Fibroblast of villous mesenchyme (primary cell): ENCODE measurements at regions not wholly inside any gene's neighbourhood (a gene's known extent, or its start where the extent isn't known, plus 50 kb on each side); places are given as distances from the start of the nearest gene placed in this dataset.

Experiments
- DNase-seq: peaks from one replicate; pipeline ENCODE4 v3.0.0-alpha.2; 2010; ENCODE audit warnings: low read depth
- H3K4me3 ChIP-seq: 2 replicates; pipeline ENCODE4 v1.5.1; 2011; ENCODE audit warnings: low read depth, mild to moderate bottlenecking, low read length
- CTCF ChIP-seq: IDR thresholded peaks from 2 replicates; pipeline ENCODE4 v1.5.1; 2012; ENCODE audit warnings: low read depth, mild to moderate bottlenecking, low read length; ENCODE audit not compliant: insufficient read depth

- no peak for TF ChIP-seq CTCF
- H3K4me3 ChIP-seq: no peak overlapping the region
- no peak for DNase-seq
These were observed 229.0 kb downstream of the SOX11 start for GRCh38 chr2:5921081-5921642.

DNA sequence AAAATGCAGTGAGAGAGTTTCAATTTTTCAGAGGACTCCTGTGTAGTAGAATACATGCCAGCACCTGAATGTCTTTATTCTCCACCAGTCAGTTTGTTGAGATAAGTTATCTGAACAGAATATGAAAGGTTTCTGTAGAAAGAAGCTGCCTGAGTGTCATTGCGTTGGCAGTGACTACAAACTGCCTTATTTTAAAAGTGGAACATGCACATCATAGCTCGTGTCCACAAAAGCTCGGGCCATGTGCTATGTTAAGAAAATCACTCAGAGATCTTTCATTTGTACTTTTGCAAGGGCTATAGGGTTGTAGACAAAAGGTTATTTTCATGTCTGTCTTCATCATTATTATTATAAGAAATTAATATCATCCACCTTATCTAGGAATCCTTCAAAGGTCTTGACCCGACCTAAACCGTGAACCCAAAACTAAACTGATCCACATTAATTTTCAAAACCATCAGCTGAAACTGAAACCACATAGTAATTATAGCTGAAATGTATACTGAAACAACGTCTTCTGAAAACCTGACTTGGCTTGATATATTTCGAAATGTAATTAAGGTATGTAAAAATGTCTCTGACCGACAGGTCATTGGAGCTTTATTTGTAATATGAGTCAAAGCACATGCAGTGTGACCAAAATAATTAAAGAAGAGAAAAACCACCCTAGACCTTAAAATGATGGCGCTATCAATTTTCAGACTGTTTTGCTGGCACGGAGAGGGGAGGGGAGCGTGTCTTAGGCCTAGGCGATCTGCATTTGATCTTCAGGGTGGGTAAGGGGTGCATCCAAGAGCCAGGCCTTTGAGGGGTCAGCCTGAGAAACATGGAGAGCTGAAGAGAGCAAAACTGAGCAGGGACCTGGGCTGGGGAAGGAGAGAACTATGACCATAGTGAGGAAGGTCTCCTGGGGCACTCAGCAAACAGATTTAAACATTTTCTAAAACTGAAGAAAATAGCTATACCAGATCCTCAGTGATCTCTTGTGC is 232.1 kb downstream of the SOX11 start:
- no peak overlapping the region for H3K4me3 ChIP-seq
- no peak for TF ChIP-seq CTCF
- DNase-seq: no peak

DNA sequence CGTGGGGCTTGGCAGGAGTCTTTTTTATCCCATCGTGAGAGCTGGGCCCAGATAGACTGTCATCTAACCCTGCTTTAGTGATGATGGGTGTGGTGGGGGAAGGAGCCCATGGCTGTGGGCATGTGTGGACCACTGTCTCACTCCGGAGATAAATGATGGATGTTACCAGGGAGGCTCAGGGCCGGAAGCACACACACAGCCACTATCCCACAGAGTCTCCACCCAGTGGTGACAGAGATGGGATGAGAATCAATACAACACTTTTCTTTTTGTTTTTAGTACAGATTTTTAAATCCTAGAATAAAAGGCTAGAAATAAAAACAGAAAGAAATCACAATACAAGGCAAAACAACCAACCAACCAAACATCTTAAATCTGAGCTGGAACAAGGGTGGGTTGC is 233.4 kb downstream of the SOX11 start:
- no peak overlapping the region for H3K4me3 ChIP-seq
- DNase-seq: no peak
- TF ChIP-seq CTCF: no peak

GRCh38 chr2:5926871-5927512 is 234.8 kb downstream of the SOX11 start:
- no peak for DNase-seq
- TF ChIP-seq CTCF: no peak
- H3K4me3 ChIP-seq: no peak overlapping the region

DNA sequence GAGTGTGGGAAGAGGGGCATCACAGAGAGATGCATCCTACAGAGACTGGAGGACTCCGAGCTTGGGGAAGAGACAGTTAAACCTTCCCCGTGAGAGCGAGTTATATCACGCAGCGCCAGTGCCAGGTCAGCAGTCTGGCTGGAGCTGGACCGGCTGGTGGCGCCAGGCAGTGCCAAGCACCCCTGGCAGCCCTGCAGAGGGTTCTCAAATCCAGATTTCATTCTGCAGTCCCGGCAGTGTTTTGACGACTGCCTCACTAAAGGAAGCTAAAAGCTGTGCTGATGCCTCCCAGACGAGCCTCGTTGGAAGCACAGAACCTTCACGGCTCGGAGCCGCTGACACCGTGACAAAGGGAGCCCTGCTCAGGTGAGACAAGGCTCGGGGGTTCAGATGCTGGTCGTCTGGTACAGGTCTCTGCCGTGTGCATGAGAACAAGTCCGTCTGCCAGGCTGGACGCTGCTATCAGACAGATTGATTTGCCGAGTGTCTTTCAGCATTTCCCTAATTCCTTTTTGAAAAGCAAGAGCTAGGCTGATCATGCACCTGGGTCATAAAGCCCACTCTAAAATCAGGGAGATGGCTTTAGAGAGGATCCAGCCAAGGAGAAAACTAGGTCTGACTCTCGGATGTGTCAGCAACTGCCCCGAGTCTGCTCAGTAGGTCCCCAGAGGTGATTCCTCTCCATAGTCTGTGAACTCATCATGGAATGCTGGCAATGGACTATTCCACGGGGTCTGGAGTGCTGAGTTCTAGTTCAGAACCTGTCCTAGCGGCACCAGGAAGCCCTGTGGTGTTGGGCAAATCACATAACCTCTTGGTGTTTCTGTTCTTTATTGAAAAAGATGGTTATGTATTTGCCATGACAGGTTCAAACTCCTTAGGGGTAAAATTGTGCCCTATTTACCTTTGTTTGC is 240.6 kb downstream of the SOX11 start:
- no peak overlapping the region for H3K4me3 ChIP-seq
- TF ChIP-seq CTCF: no peak
- no peak for DNase-seq

GRCh38 chr2:5933669-5934068 is 241.5 kb downstream of the SOX11 start:
- no peak for DNase-seq
- no peak for TF ChIP-seq CTCF
- H3K4me3 ChIP-seq: no peak overlapping the region
